ENCODE measurements at regions not wholly inside any gene's neighbourhood (a gene's known extent, or its start where the extent isn't known, plus 50 kb on each side); places are given as distances from the start of the nearest gene placed in this dataset.

GRCh38 chr22:49419661-49420060 is 408.0 kb downstream of the BRD1 start:
- TF ChIP-seq SP2 (tag by site-specific recombination; IDR thresholded peaks at IDR 0.05) = no peak
- TF ChIP-seq ZBTB49 (tag by site-specific recombination; IDR thresholded peaks at IDR 0.05; ENCODE audit: low read depth) = no peak
- TF ChIP-seq ZNF639 (tag by site-specific recombination; IDR thresholded peaks at IDR 0.05) = no peak
- no peak for TF ChIP-seq CTCF (tag by site-specific recombination; IDR thresholded peaks at IDR 0.05)
